Activated B cell treated with CpG ODN at 0.5 μM for 24 hours (primary cell): ENCODE measurements at regions not wholly inside any gene's neighbourhood (a gene's known extent, or its start where the extent isn't known, plus 50 kb on each side); places are given as distances from the start of the nearest gene placed in this dataset.

Experiments
- ATAC-seq: fragments of 200-7000 bp; cut with Tn5 transposase; one replicate; pipeline ENCODE4 v1.10.0; 2021; ENCODE audit warnings: low read depth, mild to moderate bottlenecking, moderate library complexity
- CTCF ChIA-PET: fragments of 350-600 bp; sonication (Branson Sonifier 250); formaldehyde crosslinking; loops from one replicate; lab custom pipeline; 2021; ENCODE audit warnings: antibody characterized with exemption; lab: Charles Lee
- POLR2A ChIA-PET: fragments of 350-600 bp; sonication (Branson Sonifier 250); formaldehyde crosslinking; loops from one replicate; lab custom pipeline; 2021; ENCODE audit warnings: antibody characterized with exemption; lab: Charles Lee
- DNase-seq: peaks from one replicate; pipeline ENCODE4 v3.0.0; 2022
- H3K27ac Mint-ChIP-seq: one replicate; pipeline ENCODE4 v1.8.0; 2020; ENCODE audit warnings: mixed read lengths
- H3K27me3 Mint-ChIP-seq: one replicate; pipeline ENCODE4 v1.8.0; 2021; ENCODE audit warnings: mixed read lengths
- H3K36me3 Mint-ChIP-seq: one replicate; pipeline ENCODE4 v1.8.0; 2021; ENCODE audit warnings: low read depth, mixed read lengths
- H3K4me1 Mint-ChIP-seq: one replicate; pipeline ENCODE4 v1.8.0; 2021; ENCODE audit warnings: mixed read lengths
- H3K4me3 Mint-ChIP-seq: one replicate; pipeline ENCODE4 v1.8.0; 2020; ENCODE audit warnings: mild to moderate bottlenecking, mixed read lengths
- H3K9me3 Mint-ChIP-seq: one replicate; pipeline ENCODE4 v1.8.0; 2020; ENCODE audit warnings: mixed read lengths
- CTCF ChIP-seq: fragments of 200-600 bp; IDR thresholded peaks from one replicate; pipeline ENCODE4 v1.8.0; 2022; ENCODE audit warnings: antibody characterized with exemption, mild to moderate bottlenecking
- intact Hi-C: fragments of 100-400 bp; cut with micrococcal nuclease; formaldehyde crosslinking; loops from one replicate; pipeline ENCODE4 v1.15.1; 2024

- ChIA-PET CTCF (no interaction called here), POLR2A (no interaction called here)
- ATAC-seq = no peak
- Mint-ChIP-seq H3K4me1 (no peaks in the 10 kb centered on the region), H3K36me3 (no peaks in the 10 kb centered on the region), H3K4me3 (no peak overlapping the region), H3K27me3 (peaks cover 1% of the 10 kb centered on the region), H3K27ac (no peak overlapping the region), H3K9me3 (no peaks in the 10 kb centered on the region)
- intact Hi-C loops = no loop called here
- DNase-seq = no peak
- TF ChIP-seq CTCF = no peak
Measured at GRCh38 chr7:46076527-46076926, 155.5 kb upstream of the IGFBP3 start.

DNA sequence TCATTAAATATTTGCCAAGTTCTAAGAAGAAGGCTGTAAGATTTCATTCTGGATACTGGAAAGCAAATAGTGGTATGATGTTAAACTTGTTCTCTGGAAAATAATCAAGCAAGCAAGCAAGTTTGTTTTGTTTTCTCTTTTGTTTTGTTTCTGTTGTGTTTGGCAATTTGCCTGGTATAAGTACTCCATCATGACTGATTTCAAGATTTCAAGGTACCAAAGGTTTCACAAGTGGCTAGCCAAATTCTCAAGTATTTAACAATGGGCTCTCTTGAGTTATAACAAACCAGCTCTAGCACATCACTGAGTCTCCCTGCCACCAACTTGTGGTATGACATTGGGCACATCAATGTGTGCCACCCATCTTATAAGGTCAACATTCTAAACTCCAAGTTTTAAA, 151.7 kb upstream of the IGFBP3 start:
- DNase-seq (no peak), ATAC-seq (no peak)
- Mint-ChIP-seq H3K4me3 (no peak overlapping the region), H3K36me3 (no peaks in the 10 kb centered on the region), H3K4me1 (no peaks in the 10 kb centered on the region), H3K9me3 (no peaks in the 10 kb centered on the region), H3K27ac (no peak overlapping the region), H3K27me3 (no peaks in the 10 kb centered on the region)
- no peak for TF ChIP-seq CTCF
- ChIA-PET CTCF (no interaction called here), POLR2A (no interaction called here)
- intact Hi-C loops = no loop called here

DNA sequence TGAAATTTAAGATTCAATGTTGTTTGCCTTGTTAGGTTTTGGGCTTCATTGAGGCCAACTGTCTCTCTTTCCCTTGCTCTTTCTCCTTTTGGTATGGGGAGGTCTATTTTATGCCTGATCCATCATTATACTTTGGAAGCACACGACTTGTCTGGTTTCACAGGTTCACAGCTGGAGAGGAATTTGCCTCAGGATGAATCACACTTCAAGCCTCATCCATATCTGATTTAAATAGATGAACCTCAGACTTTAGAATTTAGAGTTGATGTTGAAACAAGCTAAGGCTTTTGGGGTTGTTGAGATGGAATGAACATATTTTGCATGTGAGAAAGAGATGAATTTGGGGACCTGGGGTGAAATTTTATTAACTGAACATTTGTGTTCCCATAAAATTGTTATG, 150.5 kb upstream of the IGFBP3 start:
- ChIA-PET POLR2A (no interaction called here), CTCF (no interaction called here)
- no peak for TF ChIP-seq CTCF
- Mint-ChIP-seq H3K9me3 (peaks cover 2% of the 10 kb centered on the region), H3K4me3 (no peak overlapping the region), H3K27me3 (no peaks in the 10 kb centered on the region), H3K27ac (no peak overlapping the region), H3K36me3 (no peaks in the 10 kb centered on the region), H3K4me1 (no peaks in the 10 kb centered on the region)
- DNase-seq (no peak), ATAC-seq (no peak)
- intact Hi-C loops = no loop called here

DNA sequence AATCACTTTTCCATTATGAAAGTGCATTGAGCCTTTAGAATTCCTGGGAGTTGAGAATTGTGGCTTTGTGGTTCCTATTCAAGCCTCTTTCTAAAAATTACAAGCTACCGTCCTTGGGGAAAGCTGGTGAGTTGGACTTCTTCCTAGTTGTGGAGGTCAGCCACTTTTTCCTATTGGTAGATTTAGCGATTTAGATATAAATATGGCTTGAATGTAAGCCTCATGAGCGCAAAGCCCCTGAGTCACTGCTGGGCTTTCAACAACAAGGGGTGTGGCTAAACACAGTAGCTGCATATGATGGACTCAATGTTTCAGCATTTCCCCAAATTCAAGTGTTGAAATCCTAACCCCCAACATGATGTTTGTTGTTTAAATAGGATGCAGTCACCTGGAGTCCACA, 150.0 kb upstream of the IGFBP3 start:
- DNase-seq = no peak
- no peaks in the 10 kb centered on the region for H3K36me3 Mint-ChIP-seq
- no peaks in the 10 kb centered on the region for H3K4me1 Mint-ChIP-seq
- ChIA-PET POLR2A (no interaction called here), CTCF (no interaction called here)
- H3K4me3 Mint-ChIP-seq = no peak overlapping the region
- no peak for ATAC-seq
- no peak for TF ChIP-seq CTCF
- no peak overlapping the region for H3K27ac Mint-ChIP-seq
- intact Hi-C loops = no loop called here
- no peaks in the 10 kb centered on the region for H3K27me3 Mint-ChIP-seq
- peaks cover 2% of the 10 kb centered on the region for H3K9me3 Mint-ChIP-seq

GRCh38 chr7:46068159-46068558, 147.1 kb upstream of the IGFBP3 start:
- DNase-seq (no peak), ATAC-seq (no peak)
- Mint-ChIP-seq H3K4me3 (no peak overlapping the region), H3K9me3 (peaks cover 2% of the 10 kb centered on the region), H3K4me1 (no peaks in the 10 kb centered on the region), H3K27ac (no peak overlapping the region), H3K27me3 (no peaks in the 10 kb centered on the region), H3K36me3 (no peaks in the 10 kb centered on the region)
- ChIA-PET POLR2A (no interaction called here), CTCF (no interaction called here)
- TF ChIP-seq CTCF = no peak
- intact Hi-C loops = no loop called here
